Mesenchymal stem cell (in vitro differentiated cells and primary cell): ENCODE measurements at regions not wholly inside any gene's neighbourhood (a gene's known extent, or its start where the extent isn't known, plus 50 kb on each side); places are given as distances from the start of the nearest gene placed in this dataset.

Experiments
- DNase-seq: peaks from one replicate; pipeline ENCODE4 v3.0.0-alpha.2; 2013
- H2AFZ ChIP-seq: one replicate; pipeline ENCODE4 v1.6.1; 2013; ENCODE audit warnings: low read depth, mild to moderate bottlenecking, control low read depth, inconsistent platforms, low read length, moderate library complexity
- H2AK5ac ChIP-seq: 2 replicates; pipeline ENCODE4 v1.6.1; 2013; ENCODE audit warnings: low read length, moderate library complexity, mild to moderate bottlenecking, inconsistent platforms; ENCODE audit not compliant: severe bottlenecking
- H2BK120ac ChIP-seq: one replicate; pipeline ENCODE4 v1.6.1; 2013; ENCODE audit warnings: low read depth, mild to moderate bottlenecking, inconsistent platforms, low read length, moderate library complexity
- H2BK12ac ChIP-seq, 2 experiments: one replicate each; pipeline ENCODE4 v1.6.1; 2013; ENCODE audit warnings: inconsistent platforms in 2 of 2, low read length in 2 of 2, mild to moderate bottlenecking in 2 of 2, moderate library complexity in 2 of 2, control low read depth in 1 of 2
- H2BK15ac ChIP-seq: one replicate; pipeline ENCODE4 v1.6.1; 2013; ENCODE audit warnings: mild to moderate bottlenecking, low read depth, inconsistent platforms; ENCODE audit not compliant: poor library complexity, severe bottlenecking
- H2BK5ac ChIP-seq: 2 replicates; pipeline ENCODE4 v1.6.1; 2013; ENCODE audit warnings: low read depth, mild to moderate bottlenecking, low read length, control low read depth, inconsistent platforms; ENCODE audit not compliant: poor library complexity, severe bottlenecking
- H3K14ac ChIP-seq, 2 experiments: one replicate each; pipeline ENCODE4 v1.6.1; 2013; ENCODE audit warnings: inconsistent platforms in 2 of 2, low read length in 2 of 2, control low read depth in 1 of 2, mild to moderate bottlenecking in 1 of 2, moderate library complexity in 1 of 2
- H3K18ac ChIP-seq, 2 experiments: one replicate each; pipeline ENCODE4 v1.6.1; 2013; ENCODE audit warnings: inconsistent platforms in 2 of 2, low read length in 2 of 2, control low read depth in 1 of 2, low read depth in 1 of 2, mild to moderate bottlenecking in 1 of 2
- H3K23ac ChIP-seq, 2 experiments: one replicate each; pipeline ENCODE4 v1.6.1; 2013; ENCODE audit warnings: inconsistent platforms in 2 of 2, low read length in 2 of 2, mild to moderate bottlenecking in 2 of 2, moderate library complexity in 2 of 2, control low read depth in 1 of 2
- H3K27ac ChIP-seq: 2 replicates; pipeline ENCODE4 v1.5.1; 2013; ENCODE audit warnings: mild to moderate bottlenecking, moderate library complexity, low read length, control low read depth, inconsistent platforms; ENCODE audit not compliant: poor library complexity, severe bottlenecking
- H3K27me3 ChIP-seq, 2 experiments: 2 replicates each; pipeline versions ENCODE4 v1.6.1 to v1.7.0; 2013; ENCODE audit warnings: low read length in 2 of 2, mild to moderate bottlenecking in 2 of 2, moderate library complexity in 2 of 2, control low read depth in 1 of 2, inconsistent platforms in 1 of 2; ENCODE audit not compliant: control insufficient read depth in 1 of 2, insufficient read depth in 1 of 2
- H3K36me3 ChIP-seq, 2 experiments: 2 replicates each; pipeline versions ENCODE4 v1.6.1 to v1.7.0; 2013; ENCODE audit warnings: low read length in 2 of 2, control low read depth in 1 of 2, inconsistent platforms in 1 of 2, low read depth in 1 of 2, mild to moderate bottlenecking in 1 of 2; ENCODE audit not compliant: insufficient read depth in 2 of 2, control insufficient read depth in 1 of 2
- H3K4ac ChIP-seq, 2 experiments: one replicate each; pipeline ENCODE4 v1.6.1; 2013; ENCODE audit warnings: inconsistent platforms in 2 of 2, low read length in 2 of 2, mild to moderate bottlenecking in 2 of 2, moderate library complexity in 2 of 2, control low read depth in 1 of 2, low read depth in 1 of 2
- H3K4me1 ChIP-seq: 2 replicates; pipeline ENCODE4 v1.6.1; 2013; ENCODE audit warnings: low read depth, low read length, control low read depth; ENCODE audit not compliant: control insufficient read depth, insufficient read depth
- H3K4me2 ChIP-seq: 2 replicates; pipeline ENCODE4 v1.6.1; 2013; ENCODE audit warnings: low read length, mild to moderate bottlenecking, inconsistent platforms; ENCODE audit not compliant: poor library complexity, severe bottlenecking
- H3K4me3 ChIP-seq, 2 experiments: 2 replicates each; pipeline versions ENCODE4 v1.5.1 to v1.7.0; 2013; ENCODE audit warnings: low read length in 2 of 2, mild to moderate bottlenecking in 2 of 2, control low read depth in 1 of 2, low read depth in 1 of 2; ENCODE audit not compliant: insufficient read depth in 1 of 2
- H3K79me1 ChIP-seq: replicated peaks from 2 replicates; pipeline ENCODE4 v1.6.1; 2013; ENCODE audit warnings: mild to moderate bottlenecking, control low read depth, low read length, inconsistent platforms; ENCODE audit not compliant: poor library complexity, severe bottlenecking
- H3K9ac ChIP-seq: 2 replicates; pipeline ENCODE4 v1.7.0; 2013; ENCODE audit warnings: mild to moderate bottlenecking, low read length, moderate library complexity
- H3K9me3 ChIP-seq: 2 replicates; pipeline ENCODE4 v1.7.0; 2013; ENCODE audit warnings: mild to moderate bottlenecking, low read length; ENCODE audit not compliant: control insufficient read depth
- H4K8ac ChIP-seq: one replicate; pipeline ENCODE4 v1.6.1; 2013; ENCODE audit warnings: inconsistent platforms, mild to moderate bottlenecking, low read length, moderate library complexity
- H4K91ac ChIP-seq: one replicate; pipeline ENCODE4 v1.6.1; 2013; ENCODE audit warnings: mild to moderate bottlenecking, low read length, inconsistent platforms
- WGBS: methylation state at CpG from one replicate; pipeline ENCODE4 v1.1.7; 2013; ENCODE audit warnings: mixed read lengths; 5-methylcytosine and 5-hydroxymethylcytosine counted together

GRCh38 chr2:181234487-181234891 lies 222.7 kb upstream of the ITGA4 start:
- Histone ChIP-seq H3K9ac (no peak overlapping the region), H2BK120ac (no peak overlapping the region), H2AK5ac (no peak overlapping the region), H3K27ac (no peak overlapping the region), H3K79me1 (no peaks in the 10 kb centered on the region), H3K9me3 (no peaks in the 10 kb centered on the region), H3K4me2 (no peak overlapping the region), H3K4me3 (no peak overlapping the region), H2BK12ac (no peak overlapping the region), H3K4ac (no peak overlapping the region), H2BK15ac (no peak overlapping the region), H3K23ac (no peak overlapping the region), H4K91ac (no peak overlapping the region), H3K4me1 (no peaks in the 10 kb centered on the region), H2AFZ (no peak overlapping the region), H4K8ac (no peak overlapping the region), H2BK5ac (no peak overlapping the region), H3K36me3 (no peaks in the 10 kb centered on the region), H3K14ac (no peak overlapping the region), H3K27me3 (no peaks in the 10 kb centered on the region), H3K18ac (no peak overlapping the region)
- peak; percentile 15 for DNase-seq
- WGBS, result 58% methylated on average over 1 of the region's 1 CpG

GRCh38 chr2:181235011-181235410 lies 222.2 kb upstream of the ITGA4 start:
- 80% methylated on average over 1 of the region's 1 CpG for WGBS
- H4K8ac ChIP-seq, result no peak overlapping the region
- H3K4me1 ChIP-seq, result no peaks in the 10 kb centered on the region
- H2BK15ac ChIP-seq, result no peak overlapping the region
- no peak overlapping the region for H2AFZ ChIP-seq
- no peak overlapping the region for H4K91ac ChIP-seq
- no peak for DNase-seq
- H2BK12ac ChIP-seq, result no peak overlapping the region
- no peak overlapping the region for H3K4me3 ChIP-seq
- H3K27me3 ChIP-seq, result no peaks in the 10 kb centered on the region
- H3K4me2 ChIP-seq, result no peak overlapping the region
- no peak overlapping the region for H3K18ac ChIP-seq
- no peak overlapping the region for H2BK120ac ChIP-seq
- H3K9me3 ChIP-seq, result no peaks in the 10 kb centered on the region
- no peaks in the 10 kb centered on the region for H3K36me3 ChIP-seq
- no peak overlapping the region for H3K27ac ChIP-seq
- H3K14ac ChIP-seq, result no peak overlapping the region
- H2AK5ac ChIP-seq, result no peak overlapping the region
- no peak overlapping the region for H3K9ac ChIP-seq
- no peak overlapping the region for H2BK5ac ChIP-seq
- no peak overlapping the region for H3K23ac ChIP-seq
- no peak overlapping the region for H3K4ac ChIP-seq
- H3K79me1 ChIP-seq, result no peaks in the 10 kb centered on the region

GRCh38 chr2:181235683-181236459 lies 221.3 kb upstream of the ITGA4 start:
- Histone ChIP-seq H3K36me3 (no peaks in the 10 kb centered on the region), H3K4me3 (no peak overlapping the region), H2BK12ac (no peak overlapping the region), H2AFZ (no peak overlapping the region), H3K18ac (no peak overlapping the region), H2BK15ac (no peak overlapping the region), H2BK120ac (no peak overlapping the region), H3K27ac (no peak overlapping the region), H2BK5ac (no peak overlapping the region), H3K4me1 (no peaks in the 10 kb centered on the region), H2AK5ac (no peak overlapping the region), H3K9ac (no peak overlapping the region), H3K4ac (no peak overlapping the region), H3K79me1 (no peaks in the 10 kb centered on the region), H3K4me2 (no peak overlapping the region), H4K91ac (no peak overlapping the region), H3K14ac (no peak overlapping the region), H3K27me3 (no peaks in the 10 kb centered on the region), H3K9me3 (no peaks in the 10 kb centered on the region), H3K23ac (no peak overlapping the region), H4K8ac (no peak overlapping the region)
- DNase-seq, result no peak
- 93% methylated on average over 4 of the region's 4 CpGs for WGBS

GRCh38 chr2:181239201-181239799 lies 217.9 kb upstream of the ITGA4 start:
- H3K36me3 ChIP-seq, result no peaks in the 10 kb centered on the region
- H2AFZ ChIP-seq, result no peak overlapping the region

More at GRCh38 chr2:181239201-181239799, 217.9 kb upstream of the ITGA4 start:
- Histone ChIP-seq H3K27ac (no peak overlapping the region), H3K9ac (no peak overlapping the region), H3K4me1 (no peaks in the 10 kb centered on the region), H4K8ac (no peak overlapping the region), H3K79me1 (no peaks in the 10 kb centered on the region), H4K91ac (no peak overlapping the region), H3K4me2 (no peak overlapping the region), H2BK15ac (no peak overlapping the region), H2AK5ac (no peak overlapping the region), H2BK120ac (no peak overlapping the region), H2BK5ac (no peak overlapping the region), H3K14ac (no peak overlapping the region), H3K9me3 (no peaks in the 10 kb centered on the region), H2BK12ac (no peak overlapping the region), H3K18ac (no peak overlapping the region), H3K23ac (no peak overlapping the region), H3K4ac (no peak overlapping the region), H3K4me3 (no peak overlapping the region), H3K27me3 (no peaks in the 10 kb centered on the region)
- WGBS, result 74% methylated on average over 2 of the region's 2 CpGs
- peak; percentile 4 for DNase-seq
